ENCODE measurements at regions not wholly inside any gene's neighbourhood (a gene's known extent, or its start where the extent isn't known, plus 50 kb on each side); places are given as distances from the start of the nearest gene placed in this dataset.

GRCh38 chr5:166596043-166596442 lies 1695.4 kb upstream of the WWC1 start:
- FAIRE-seq (no peak), DNase-seq (ENCODE audit: low spot score) (no peak), ATAC-seq (no peak)
- Histone ChIP-seq H3K9me3 (ENCODE audit: low read length) (peaks cover 93% of the 10 kb centered on the region), H4K20me1 (ENCODE audit: insufficient read depth, low read length) (no peaks in the 10 kb centered on the region), H3K4me2 (ENCODE audit: low read depth, low read length) (no peak overlapping the region), H2AFZ (ENCODE audit: low read length) (no peak overlapping the region), H3K9ac (ENCODE audit: insufficient read depth, low read depth, low read length) (no peak overlapping the region), H3K27me3 (ENCODE audit: control insufficient read depth in 1 of 2, insufficient read depth in 2 of 2, low read length in 2 of 2) (no peaks in the 10 kb centered on the region), H3K36me3 (replicated peaks in 1 of 2; ENCODE audit: control insufficient read depth in 1 of 2, insufficient read depth in 2 of 2, low read length in 2 of 2) (no peaks in the 10 kb centered on the region), H3K4me1 (ENCODE audit: insufficient read depth, low read length) (no peaks in the 10 kb centered on the region), H3K27ac (ENCODE audit: extremely low read length, insufficient read depth, low read length) (no peak overlapping the region), H3K79me2 (ENCODE audit: insufficient read depth, low read length) (no peaks in the 10 kb centered on the region), H3K4me3 (replicated peaks in 1 of 3; ENCODE audit: insufficient read depth in 1 of 3, low read depth in 2 of 3, low read length in 3 of 3) (no peak overlapping the region)
- BruUV-seq (replicated peaks) = no TSS peak
- TF ChIP-seq HOXA5 (CRISPR knock-in tag; IDR thresholded peaks at IDR 0.05) (no peak), ZNF431 (CRISPR knock-in tag; IDR thresholded peaks at IDR 0.05; ENCODE audit: borderline replicate concordance, low read depth) (no peak), PITX1 (CRISPR knock-in tag; IDR thresholded peaks at IDR 0.05) (no peak), HOXA7 (CRISPR knock-in tag; IDR thresholded peaks at IDR 0.05) (no peak), MAF1 (CRISPR knock-in tag; IDR thresholded peaks at IDR 0.05; ENCODE audit: borderline replicate concordance) (no peak), NFKBIZ (CRISPR knock-in tag; IDR thresholded peaks at IDR 0.05) (no peak), E2F2 (CRISPR knock-in tag; IDR thresholded peaks at IDR 0.05; ENCODE audit: borderline replicate concordance) (no peak), ZFP90 (CRISPR knock-in tag; IDR thresholded peaks at IDR 0.05; ENCODE audit: borderline replicate concordance) (no peak), CREB3 (CRISPR knock-in tag; IDR thresholded peaks at IDR 0.05) (no peak), ZNF276 (CRISPR knock-in tag; IDR thresholded peaks at IDR 0.05; ENCODE audit: low read depth) (no peak), SAP130 (CRISPR knock-in tag; IDR thresholded peaks at IDR 0.05; ENCODE audit: low read depth) (no peak)
- in situ Hi-C loops (cut with HindIII; ENCODE audit: extremely low pct_ligation_motif_present, low pct_unique_long_range_greater_than_20kb) (no loop called here), intact Hi-C loops (cut with micrococcal nuclease; ENCODE audit: unreplicated experiment) (no loop called here)
- WGBS (ENCODE audit: low lambda C conversion rate) = 17% methylated on average over 7 of the region's 7 CpGs
- ChIA-PET CTCF (ENCODE audit: low intra/inter-chr PET ratio, low total read pairs) (no interaction called here), POLR2A (no interaction called here)
